ENCODE measurements at regions not wholly inside any gene's neighbourhood (a gene's known extent, or its start where the extent isn't known, plus 50 kb on each side); places are given as distances from the start of the nearest gene placed in this dataset.

DNA sequence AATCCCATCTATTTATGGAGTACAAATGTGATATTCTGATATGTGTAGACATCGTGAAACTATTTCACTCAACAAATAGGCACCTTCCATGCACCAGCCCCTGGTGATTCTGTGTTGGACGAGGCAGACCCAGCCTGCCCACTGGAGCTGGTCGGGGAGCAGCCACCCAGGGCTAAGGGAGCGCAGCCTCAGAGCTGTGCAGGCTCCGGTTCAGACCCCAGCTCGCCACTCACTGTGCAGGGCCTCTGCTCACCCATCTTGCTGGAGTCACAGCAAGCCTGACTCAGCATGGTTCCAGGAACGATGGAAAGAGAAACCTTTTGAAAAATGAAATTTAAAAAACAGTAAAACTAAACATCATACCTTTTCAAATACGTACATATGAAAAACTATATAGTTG, 52.3 kb upstream of the BCL11B start:
- H3K9me3 ChIP-seq (ENCODE audit: control insufficient read depth, low read depth, low read length) = no peaks in the 10 kb centered on the region
- no peaks in the 10 kb centered on the region for H4K20me1 ChIP-seq (ENCODE audit: control insufficient read depth, insufficient read depth, insufficient read length)
- H4K5ac ChIP-seq (ENCODE audit: insufficient read length, low read depth, low read length) = no peak overlapping the region
- Mint-ChIP-seq H3K4me3 (no peak overlapping the region), H3K4me1 (peaks cover 5 to 9% of the 10 kb centered on the region in 2 experiments; a peak in 2 of 4 replicates), H3K27ac (no peak overlapping the region), H3K9me3 (no peaks in the 10 kb centered on the region), H3K36me3 (ENCODE audit: insufficient read depth in 1 of 3, low read depth in 3 of 3) (no peaks in the 10 kb centered on the region; a peak in 1 of 7 replicates), H3K27me3 (ENCODE audit: low read depth) (peaks cover 9% of the 10 kb centered on the region)
- H3K79me1 ChIP-seq (ENCODE audit: insufficient read depth, low read depth, low read length, poor library complexity, severe bottlenecking) = no peaks in the 10 kb centered on the region
- no peak overlapping the region for H3T11ph ChIP-seq (ENCODE audit: low read length)
- no peaks in the 10 kb centered on the region for H3K27me3 ChIP-seq (ENCODE audit: insufficient read depth, low read length)
- no peak overlapping the region for H2BK5ac ChIP-seq (ENCODE audit: insufficient read length, low read length)
- no peak overlapping the region for H3K14ac ChIP-seq (ENCODE audit: insufficient read depth, low read length)
- H3K23ac ChIP-seq (ENCODE audit: insufficient read length, low read depth, low read length) = no peak overlapping the region
- no peak overlapping the region for H3K4ac ChIP-seq (ENCODE audit: low read depth, low read length)
- no peak overlapping the region for H2AK5ac ChIP-seq (ENCODE audit: insufficient read length, low read length)
- no peak overlapping the region for H3K9ac ChIP-seq (ENCODE audit: extremely low read depth, insufficient read length, low read length)
- no CpG with 5 or more reads among the region's 8 CpGs for WGBS (ENCODE audit: extremely low coverage, insufficient read length, low lambda C conversion rate)
- TF ChIP-seq, protein P1, sequence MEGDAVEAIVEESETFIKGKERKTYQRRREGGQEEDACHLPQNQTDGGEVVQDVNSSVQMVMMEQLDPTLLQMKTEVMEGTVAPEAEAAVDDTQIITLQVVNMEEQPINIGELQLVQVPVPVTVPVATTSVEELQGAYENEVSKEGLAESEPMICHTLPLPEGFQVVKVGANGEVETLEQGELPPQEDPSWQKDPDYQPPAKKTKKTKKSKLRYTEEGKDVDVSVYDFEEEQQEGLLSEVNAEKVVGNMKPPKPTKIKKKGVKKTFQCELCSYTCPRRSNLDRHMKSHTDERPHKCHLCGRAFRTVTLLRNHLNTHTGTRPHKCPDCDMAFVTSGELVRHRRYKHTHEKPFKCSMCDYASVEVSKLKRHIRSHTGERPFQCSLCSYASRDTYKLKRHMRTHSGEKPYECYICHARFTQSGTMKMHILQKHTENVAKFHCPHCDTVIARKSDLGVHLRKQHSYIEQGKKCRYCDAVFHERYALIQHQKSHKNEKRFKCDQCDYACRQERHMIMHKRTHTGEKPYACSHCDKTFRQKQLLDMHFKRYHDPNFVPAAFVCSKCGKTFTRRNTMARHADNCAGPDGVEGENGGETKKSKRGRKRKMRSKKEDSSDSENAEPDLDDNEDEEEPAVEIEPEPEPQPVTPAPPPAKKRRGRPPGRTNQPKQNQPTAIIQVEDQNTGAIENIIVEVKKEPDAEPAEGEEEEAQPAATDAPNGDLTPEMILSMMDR (conservative IDR thresholded peaks at IDR 0.05) = no peak
- H2BK20ac ChIP-seq (ENCODE audit: low read depth, low read length, poor library complexity, severe bottlenecking) = no peak overlapping the region
- DNase-seq = no peak
- no peak overlapping the region for H3K4me2 ChIP-seq (ENCODE audit: insufficient read depth, insufficient read length, low read length)
- H4K8ac ChIP-seq (replicated peaks; ENCODE audit: insufficient read length, low read depth, low read length) = no peak overlapping the region
- no peak overlapping the region for H3K27ac ChIP-seq (ENCODE audit: insufficient read length, low read depth, low read length)
- no peak overlapping the region for H2AFZ ChIP-seq (ENCODE audit: low read length)
- no peak overlapping the region for H3K18ac ChIP-seq (ENCODE audit: insufficient read length, low read depth, low read length)
- no peak overlapping the region for H2BK120ac ChIP-seq (ENCODE audit: low read depth, low read length, poor library complexity, severe bottlenecking)
- no peaks in the 10 kb centered on the region for H3K79me2 ChIP-seq (ENCODE audit: insufficient read depth, low read length)
- H3K56ac ChIP-seq (ENCODE audit: insufficient read length, low read depth, low read length) = no peak overlapping the region
- no peaks in the 10 kb centered on the region for H3K23me2 ChIP-seq (ENCODE audit: insufficient read length, low read depth, low read length, poor library complexity, severe bottlenecking)
- no peak overlapping the region for H4K91ac ChIP-seq (ENCODE audit: insufficient read length, low read depth, low read length)
- H2BK15ac ChIP-seq (ENCODE audit: low read depth, low read length) = no peak overlapping the region
- H2BK12ac ChIP-seq (ENCODE audit: insufficient read length, low read depth, low read length) = no peak overlapping the region
- no peaks in the 10 kb centered on the region for H3K4me1 ChIP-seq (ENCODE audit: insufficient read depth, low read length)
